ENCODE measurements at regions not wholly inside any gene's neighbourhood (a gene's known extent, or its start where the extent isn't known, plus 50 kb on each side); places are given as distances from the start of the nearest gene placed in this dataset.
"Not testable (repeated sequence)": the region's sequence is repeated elsewhere in the genome, so short reads cannot be mapped to it uniquely, and the experiment has no call there.

- DNase-seq (ENCODE audit: low spot score) = no peak
These were observed 296.1 kb upstream of the UGT8 start for GRCh38 chr4:114302472-114302871.

GRCh38 chr4:114304046-114304445 lies 294.6 kb upstream of the UGT8 start:
- no peak for DNase-seq (ENCODE audit: low spot score)

- no peak for DNase-seq (ENCODE audit: low spot score)
These were observed 294.0 kb upstream of the UGT8 start for GRCh38 chr4:114304567-114304966.

GRCh38 chr4:114306946-114307345 lies 291.7 kb upstream of the UGT8 start:
- DNase-seq (ENCODE audit: low spot score) = no peak

- DNase-seq (ENCODE audit: low spot score) = no peak
These were observed 288.2 kb upstream of the UGT8 start for GRCh38 chr4:114310296-114310925.

GRCh38 chr4:114311787-114312186 lies 286.8 kb upstream of the UGT8 start:
- DNase-seq (ENCODE audit: low spot score) = no peak

- DNase-seq (ENCODE audit: low spot score) = no peak
These were observed 286.3 kb upstream of the UGT8 start for GRCh38 chr4:114312338-114312737.

- DNase-seq (ENCODE audit: low spot score) = no peak
These were observed 281.8 kb upstream of the UGT8 start for GRCh38 chr4:114316789-114317188.

- DNase-seq (ENCODE audit: low spot score) = no peak
These were observed 281.0 kb upstream of the UGT8 start for GRCh38 chr4:114317564-114317963.

- DNase-seq (ENCODE audit: low spot score) = no peak
These were observed 280.3 kb upstream of the UGT8 start for GRCh38 chr4:114318309-114318708.

GRCh38 chr4:114320126-114320525 lies 278.5 kb upstream of the UGT8 start:
- DNase-seq (ENCODE audit: low spot score) = no peak

GRCh38 chr4:114321366-114321765 lies 277.2 kb upstream of the UGT8 start:
- DNase-seq (ENCODE audit: low spot score) = no peak

GRCh38 chr4:114323841-114324240 lies 274.8 kb upstream of the UGT8 start:
- no peak for DNase-seq (ENCODE audit: low spot score)

- no peak for DNase-seq (ENCODE audit: low spot score)
These were observed 272.2 kb upstream of the UGT8 start for GRCh38 chr4:114326358-114326757.

- no peak for DNase-seq (ENCODE audit: low spot score)
These were observed 266.5 kb upstream of the UGT8 start for GRCh38 chr4:114332119-114332518.

GRCh38 chr4:114334363-114334762 lies 264.2 kb upstream of the UGT8 start:
- DNase-seq (ENCODE audit: low spot score) = not testable (repeated sequence)

GRCh38 chr4:114334884-114335330 lies 263.7 kb upstream of the UGT8 start:
- DNase-seq (ENCODE audit: low spot score) = no peak

- no peak for DNase-seq (ENCODE audit: low spot score)
These were observed 263.3 kb upstream of the UGT8 start for GRCh38 chr4:114335339-114335738.

GRCh38 chr4:114343015-114343414 lies 255.6 kb upstream of the UGT8 start:
- no peak for DNase-seq (ENCODE audit: low spot score)

- DNase-seq (ENCODE audit: low spot score) = no peak
These were observed 248.9 kb upstream of the UGT8 start for GRCh38 chr4:114349543-114350175.

GRCh38 chr4:114358901-114359300 lies 239.7 kb upstream of the UGT8 start:
- no peak for DNase-seq (ENCODE audit: low spot score)

- DNase-seq (ENCODE audit: low spot score) = no peak
These were observed 237.4 kb upstream of the UGT8 start for GRCh38 chr4:114361249-114361648.

GRCh38 chr4:114364857-114365256 lies 233.8 kb upstream of the UGT8 start:
- no peak for DNase-seq (ENCODE audit: low spot score)

GRCh38 chr4:114365591-114365990 lies 233.0 kb upstream of the UGT8 start:
- no peak for DNase-seq (ENCODE audit: low spot score)

All from putamen (tissue), 1 donor.